ENCODE measurements at regions not wholly inside any gene's neighbourhood (a gene's known extent, or its start where the extent isn't known, plus 50 kb on each side); places are given as distances from the start of the nearest gene placed in this dataset.

- Histone ChIP-seq H4K20me1 (ENCODE audit: control insufficient read depth, extremely low read depth, insufficient read depth, low read length) (no peaks in the 10 kb centered on the region), H3K4me1 (ENCODE audit: control insufficient read depth, extremely low read depth, insufficient read depth, low read length) (no peaks in the 10 kb centered on the region), H3K27me3 (ENCODE audit: control insufficient read depth, extremely low read depth, insufficient read depth, low read length) (no peaks in the 10 kb centered on the region), H3K36me3 (ENCODE audit: control insufficient read depth in 2 of 2, extremely low read depth in 1 of 2, insufficient read depth in 2 of 2, low read length in 2 of 2) (no peaks in the 10 kb centered on the region), H3K27ac (ENCODE audit: control insufficient read depth, insufficient read depth, low read length) (no peak overlapping the region), H3K4me3 (ENCODE audit: control insufficient read depth in 2 of 3, extremely low read depth in 1 of 3, insufficient read depth in 2 of 3, low read depth in 1 of 3, low read length in 3 of 3) (no peak overlapping the region), H3K79me2 (ENCODE audit: control insufficient read depth, insufficient read depth, low read length) (no peaks in the 10 kb centered on the region), H3K9ac (ENCODE audit: control insufficient read depth, extremely low read depth, insufficient read depth, low read length) (no peak overlapping the region), H3K4me2 (ENCODE audit: control insufficient read depth, extremely low read depth, insufficient read depth, low read depth, low read length) (no peak overlapping the region), H3K9me1 (ENCODE audit: control insufficient read depth, extremely low read depth, insufficient read depth, low read length) (no peaks in the 10 kb centered on the region), H2AFZ (ENCODE audit: control insufficient read depth, low read length) (no peak overlapping the region), H3K9me3 (ENCODE audit: control insufficient read depth, low read depth, low read length) (no peaks in the 10 kb centered on the region)
- DNase-seq (ENCODE audit: low read depth, low spot score) (no peak), FAIRE-seq (no peak)
- dilution Hi-C loops (cut with MboI; ENCODE audit: extremely low pct_ligation_motif_present, low sequenced_read_pairs) = no loop called here
- TF ChIP-seq EZH2 (IDR thresholded peaks at IDR 0.05; ENCODE audit: low read length) (no peak), CTCF (optimal IDR thresholded peaks at IDR 0.05 in 1 of 3, IDR thresholded peaks at IDR 0.05 in 1 of 3, conservative IDR thresholded peaks at IDR 0.05 in 1 of 3; ENCODE audit: extremely low read depth in 1 of 3, insufficient read depth in 2 of 3, low read length in 3 of 3) (no peak)
Measured at GRCh38 chr5:124220418-124220817, 526.0 kb downstream of the ZNF608 start.

DNA sequence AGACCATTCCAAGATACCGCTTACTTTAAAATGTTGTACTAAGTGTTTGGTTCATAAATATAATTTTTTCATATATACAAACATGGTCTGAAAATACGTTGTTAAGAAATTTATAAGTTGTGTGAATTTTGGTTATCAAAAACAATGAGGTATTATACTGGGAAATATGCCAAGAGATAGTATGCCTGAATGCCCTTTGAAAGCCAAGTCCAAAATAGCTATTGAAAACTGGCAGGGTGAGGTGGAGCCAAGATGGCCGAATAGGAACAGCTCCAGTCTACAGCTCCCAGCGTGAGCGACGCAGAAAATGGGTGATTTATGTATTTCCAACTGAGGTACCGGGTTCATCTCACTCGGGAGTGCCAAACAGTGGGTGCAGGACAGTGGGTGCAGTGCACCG, 533.5 kb downstream of the ZNF608 start:
- FAIRE-seq = no peak
- H3K27me3 ChIP-seq (ENCODE audit: control insufficient read depth, extremely low read depth, insufficient read depth, low read length) = no peaks in the 10 kb centered on the region

More for the DNA sequence above, 533.5 kb downstream of the ZNF608 start:
- Histone ChIP-seq H3K9ac (ENCODE audit: control insufficient read depth, extremely low read depth, insufficient read depth, low read length) (no peak overlapping the region), H3K4me3 (ENCODE audit: control insufficient read depth in 2 of 3, extremely low read depth in 1 of 3, insufficient read depth in 2 of 3, low read depth in 1 of 3, low read length in 3 of 3) (no peak overlapping the region), H3K79me2 (ENCODE audit: control insufficient read depth, insufficient read depth, low read length) (no peaks in the 10 kb centered on the region), H3K4me1 (ENCODE audit: control insufficient read depth, extremely low read depth, insufficient read depth, low read length) (no peaks in the 10 kb centered on the region), H3K27ac (ENCODE audit: control insufficient read depth, insufficient read depth, low read length) (no peak overlapping the region), H3K36me3 (ENCODE audit: control insufficient read depth in 2 of 2, extremely low read depth in 1 of 2, insufficient read depth in 2 of 2, low read length in 2 of 2) (no peaks in the 10 kb centered on the region), H2AFZ (ENCODE audit: control insufficient read depth, low read length) (no peak overlapping the region), H3K9me1 (ENCODE audit: control insufficient read depth, extremely low read depth, insufficient read depth, low read length) (no peaks in the 10 kb centered on the region), H3K4me2 (ENCODE audit: control insufficient read depth, extremely low read depth, insufficient read depth, low read depth, low read length) (no peak overlapping the region), H3K9me3 (ENCODE audit: control insufficient read depth, low read depth, low read length) (no peaks in the 10 kb centered on the region), H4K20me1 (ENCODE audit: control insufficient read depth, extremely low read depth, insufficient read depth, low read length) (no peaks in the 10 kb centered on the region)
- no peak for DNase-seq (ENCODE audit: low read depth, low spot score)
- TF ChIP-seq CTCF (optimal IDR thresholded peaks at IDR 0.05 in 1 of 3, IDR thresholded peaks at IDR 0.05 in 1 of 3, conservative IDR thresholded peaks at IDR 0.05 in 1 of 3; ENCODE audit: extremely low read depth in 1 of 3, insufficient read depth in 2 of 3, low read length in 3 of 3) = no peak
- dilution Hi-C loops (cut with MboI; ENCODE audit: extremely low pct_ligation_motif_present, low sequenced_read_pairs) = no loop called here

All from keratinocyte (primary cell).